ENCODE measurements at regions not wholly inside any gene's neighbourhood (a gene's known extent, or its start where the extent isn't known, plus 50 kb on each side); places are given as distances from the start of the nearest gene placed in this dataset.

DNA sequence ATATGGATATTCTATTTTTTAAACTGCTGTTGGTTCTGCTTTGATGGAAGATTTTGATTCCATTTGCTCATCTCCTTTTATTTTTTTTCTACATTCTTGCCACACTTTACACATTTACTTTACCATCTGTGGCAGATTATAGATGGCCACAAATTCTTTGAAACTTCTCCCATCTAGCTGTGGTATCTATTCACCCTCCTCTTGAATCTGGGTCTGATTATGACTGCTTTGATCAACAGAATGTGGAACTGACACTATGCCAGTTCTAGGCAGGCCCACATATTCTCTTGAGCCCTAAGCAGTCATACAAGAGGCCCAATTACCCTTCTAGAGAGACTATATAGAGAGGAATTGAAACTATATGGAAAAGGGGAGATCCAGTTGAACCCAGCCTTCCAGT, 439.0 kb upstream of the PTGER4 start:
- TF ChIP-seq POLR2A (IDR thresholded peaks at IDR 0.05) (no peak), POLR2AphosphoS5 (IDR thresholded peaks at IDR 0.05) (no peak), EP300 (IDR thresholded peaks at IDR 0.05) (no peak)
- TF ChIP-seq, protein P1, sequence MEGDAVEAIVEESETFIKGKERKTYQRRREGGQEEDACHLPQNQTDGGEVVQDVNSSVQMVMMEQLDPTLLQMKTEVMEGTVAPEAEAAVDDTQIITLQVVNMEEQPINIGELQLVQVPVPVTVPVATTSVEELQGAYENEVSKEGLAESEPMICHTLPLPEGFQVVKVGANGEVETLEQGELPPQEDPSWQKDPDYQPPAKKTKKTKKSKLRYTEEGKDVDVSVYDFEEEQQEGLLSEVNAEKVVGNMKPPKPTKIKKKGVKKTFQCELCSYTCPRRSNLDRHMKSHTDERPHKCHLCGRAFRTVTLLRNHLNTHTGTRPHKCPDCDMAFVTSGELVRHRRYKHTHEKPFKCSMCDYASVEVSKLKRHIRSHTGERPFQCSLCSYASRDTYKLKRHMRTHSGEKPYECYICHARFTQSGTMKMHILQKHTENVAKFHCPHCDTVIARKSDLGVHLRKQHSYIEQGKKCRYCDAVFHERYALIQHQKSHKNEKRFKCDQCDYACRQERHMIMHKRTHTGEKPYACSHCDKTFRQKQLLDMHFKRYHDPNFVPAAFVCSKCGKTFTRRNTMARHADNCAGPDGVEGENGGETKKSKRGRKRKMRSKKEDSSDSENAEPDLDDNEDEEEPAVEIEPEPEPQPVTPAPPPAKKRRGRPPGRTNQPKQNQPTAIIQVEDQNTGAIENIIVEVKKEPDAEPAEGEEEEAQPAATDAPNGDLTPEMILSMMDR (IDR thresholded peaks at IDR 0.05) = no peak
